Dedifferentiated amniotic fluid mesenchymal stem cell (primary cell): ENCODE measurements at regions not wholly inside any gene's neighbourhood (a gene's known extent, or its start where the extent isn't known, plus 50 kb on each side); places are given as distances from the start of the nearest gene placed in this dataset.

Experiments
- DNase-seq: peaks from one replicate; pipeline ENCODE4 v3.0.0-alpha.2; 2016; ENCODE audit errors: extremely low spot score

DNA sequence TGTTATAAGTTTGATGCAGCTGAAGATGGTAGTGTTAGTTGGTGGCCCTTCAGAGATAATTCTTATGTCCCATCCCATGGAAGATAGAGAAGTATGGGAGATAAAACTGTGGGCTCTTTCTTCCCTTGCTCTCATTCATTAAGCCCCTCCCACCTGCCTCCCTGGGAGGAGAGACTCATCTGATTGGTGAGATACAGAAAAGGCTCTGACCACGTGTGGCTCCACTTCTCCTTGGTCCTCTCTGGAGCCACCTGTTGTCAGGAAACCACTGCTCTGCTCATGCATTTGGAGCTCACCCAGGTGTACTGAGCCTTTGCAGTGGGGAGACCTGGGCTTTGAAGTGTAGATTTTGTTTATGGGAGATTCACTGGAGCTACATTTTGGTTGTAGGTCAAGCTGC, 293.2 kb upstream of the RASGRP1 start:
- DNase-seq: no peak

DNA sequence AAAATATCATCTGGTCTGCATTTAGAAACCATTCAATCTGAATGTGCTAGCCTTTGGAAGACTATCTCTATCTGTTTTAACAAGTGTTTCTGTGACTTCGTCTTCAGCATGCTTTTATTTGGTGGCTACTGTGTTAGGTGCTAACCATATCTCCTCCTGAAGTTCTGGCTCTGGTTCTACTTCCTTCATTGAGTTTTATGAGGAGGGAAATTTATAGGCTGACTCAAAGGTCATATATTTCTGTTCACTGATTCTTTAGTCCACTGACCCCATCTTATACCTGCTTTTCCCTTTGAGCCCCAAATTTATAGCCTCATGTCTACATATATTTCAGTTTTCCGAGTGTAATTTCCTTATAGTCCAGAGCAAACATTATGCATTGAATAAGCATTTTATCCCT, 295.0 kb upstream of the RASGRP1 start:
- DNase-seq: no peak

GRCh38 chr15:38860253-38860652, 295.6 kb upstream of the RASGRP1 start:
- no peak for DNase-seq

DNA sequence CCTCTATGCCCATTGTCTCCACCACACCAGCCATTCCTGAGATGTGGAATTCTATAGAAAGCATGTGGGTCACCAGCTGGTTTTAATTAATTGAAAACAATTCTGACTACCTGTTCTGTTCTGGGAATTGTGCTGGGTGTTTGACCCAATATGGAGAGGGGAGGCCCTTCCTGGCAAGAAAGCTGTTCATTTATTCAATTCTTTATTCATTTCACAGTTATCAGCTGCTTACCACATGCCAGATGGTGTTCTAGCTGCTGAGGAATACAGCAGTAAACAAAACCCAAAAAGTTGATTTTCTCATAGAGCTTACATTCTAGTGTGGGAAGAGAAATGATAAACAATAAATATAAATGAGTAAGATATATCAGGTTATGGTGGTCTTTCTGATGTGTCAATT, 296.1 kb upstream of the RASGRP1 start:
- no peak for DNase-seq

- no peak for DNase-seq
These were observed 296.5 kb upstream of the RASGRP1 start for GRCh38 chr15:38861108-38861507.

- DNase-seq: no peak
These were observed 297.5 kb upstream of the RASGRP1 start for GRCh38 chr15:38862099-38862498.

DNA sequence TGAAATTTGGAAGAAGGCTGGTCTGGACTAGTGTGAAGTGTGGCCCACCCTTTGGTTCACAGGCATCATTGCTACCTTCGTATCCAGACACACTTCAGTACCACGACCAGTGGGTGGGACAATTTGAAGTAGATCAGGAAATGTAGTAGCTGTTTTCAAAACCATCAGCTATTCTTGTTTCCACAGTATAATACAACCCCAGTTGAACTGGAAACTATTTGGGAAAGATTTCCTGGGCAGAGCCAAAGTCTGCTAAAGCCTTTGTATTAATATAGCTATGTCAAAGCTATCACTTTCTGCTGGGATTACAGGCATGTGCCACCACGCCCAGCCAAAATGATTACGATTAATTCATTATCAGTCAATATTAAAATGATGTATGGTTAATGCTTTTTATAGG, 298.8 kb upstream of the RASGRP1 start:
- DNase-seq: no peak

GRCh38 chr15:38864122-38864521, 299.5 kb upstream of the RASGRP1 start:
- DNase-seq: no peak

DNA sequence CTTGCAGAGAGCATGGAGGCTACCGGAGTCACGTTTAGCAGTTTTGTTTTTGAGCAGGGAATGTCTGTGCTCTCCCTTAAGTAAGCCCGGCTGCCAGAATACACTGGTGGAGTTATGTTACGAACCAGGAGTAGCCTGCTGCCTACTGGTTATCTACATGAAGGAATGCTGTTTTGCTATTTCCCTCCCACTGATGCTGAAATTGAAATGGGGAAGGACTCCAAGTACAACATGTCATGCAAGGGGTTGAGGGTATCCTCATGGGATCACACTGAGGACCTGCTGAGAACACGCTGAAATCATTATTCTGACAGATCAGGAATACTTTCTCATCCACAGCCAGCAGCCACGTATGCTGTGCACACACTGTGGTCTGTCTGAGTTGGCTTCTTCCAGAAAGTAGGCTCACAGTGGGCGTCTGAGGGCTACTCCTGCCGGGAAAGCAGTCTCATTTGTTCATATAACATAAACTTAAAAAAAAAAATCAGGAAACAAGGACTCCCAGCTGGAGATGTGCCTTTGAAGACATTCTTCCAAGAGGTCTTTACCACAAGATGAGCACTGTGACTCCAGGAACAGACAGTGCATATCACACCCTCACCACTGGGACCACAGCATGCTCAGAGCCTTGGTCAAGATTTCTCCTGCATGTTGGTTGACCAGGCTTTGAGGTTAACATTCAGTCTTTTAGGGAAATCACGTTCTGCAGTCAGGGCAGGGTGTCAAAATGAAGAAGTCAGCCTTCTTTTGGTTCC, 300.4 kb upstream of the RASGRP1 start:
- DNase-seq: peak; percentile 93

DNA sequence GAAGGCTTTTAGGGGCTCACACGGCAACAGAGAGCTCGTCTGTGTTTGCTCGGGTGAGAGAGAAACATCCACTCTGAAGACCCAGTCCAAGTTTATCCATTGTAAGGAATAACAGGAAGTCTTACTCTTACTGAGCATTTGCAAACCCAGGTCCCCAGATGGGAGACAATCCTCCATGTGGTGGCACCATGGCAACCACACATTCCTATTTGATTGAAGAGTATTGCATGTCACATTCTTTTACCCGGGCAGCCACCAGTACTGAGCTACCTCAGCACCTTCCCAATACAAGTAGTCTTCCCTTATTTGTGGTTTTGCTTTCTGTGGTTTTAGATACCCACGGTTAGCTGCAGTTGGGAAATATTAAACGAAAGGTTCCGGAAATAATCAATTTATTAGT, 302.9 kb upstream of the RASGRP1 start:
- DNase-seq: no peak

DNA sequence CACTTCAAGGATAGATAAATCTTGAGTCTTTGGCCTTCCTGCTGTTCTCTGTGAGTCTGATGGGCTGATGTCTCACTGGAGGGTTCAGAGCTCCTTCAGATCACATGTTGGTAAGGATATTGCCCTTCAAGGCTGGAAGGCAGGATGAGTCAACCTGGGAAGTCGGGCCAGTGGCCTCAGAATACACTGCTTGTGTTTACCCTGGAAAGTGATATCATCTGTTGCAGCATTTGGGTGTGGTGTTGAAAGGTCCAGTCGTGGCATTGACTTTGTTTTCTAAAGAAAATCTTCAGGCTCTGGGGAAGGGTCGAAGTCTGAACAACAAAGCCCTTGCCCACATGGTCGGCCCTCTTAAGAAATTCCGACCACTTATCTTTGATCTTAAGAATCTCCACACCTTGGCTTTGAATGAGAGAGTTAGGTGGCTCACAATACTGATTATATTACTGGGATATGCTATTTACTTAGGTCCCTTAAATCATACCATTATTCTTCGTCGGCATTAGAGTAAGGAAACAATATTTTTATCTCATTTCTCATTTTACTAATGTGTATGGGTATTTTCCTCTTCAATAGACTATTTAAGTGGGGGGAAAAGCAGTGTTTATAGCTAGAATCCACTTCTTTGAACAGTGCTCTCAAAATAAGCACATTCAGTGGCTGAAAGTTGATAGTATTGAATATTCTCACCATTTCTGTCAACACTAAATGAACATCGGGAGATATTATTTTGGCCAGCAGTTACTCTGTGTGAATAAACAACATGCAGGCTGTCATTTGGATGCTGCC, 303.9 kb upstream of the RASGRP1 start:
- DNase-seq: peak; percentile 94

- no peak for DNase-seq
These were observed 307.0 kb upstream of the RASGRP1 start for GRCh38 chr15:38871638-38872037.

GRCh38 chr15:38872732-38873131, 308.1 kb upstream of the RASGRP1 start:
- no peak for DNase-seq

- no peak for DNase-seq
These were observed 308.5 kb upstream of the RASGRP1 start for GRCh38 chr15:38873158-38873557.

- no peak for DNase-seq
These were observed 309.9 kb upstream of the RASGRP1 start for GRCh38 chr15:38874464-38874863.

GRCh38 chr15:38876211-38876610, 311.6 kb upstream of the RASGRP1 start:
- DNase-seq: no peak

- DNase-seq: no peak
These were observed 312.0 kb upstream of the RASGRP1 start for GRCh38 chr15:38876621-38877020.

- DNase-seq: no peak
These were observed 312.9 kb upstream of the RASGRP1 start for GRCh38 chr15:38877471-38877870.

DNA sequence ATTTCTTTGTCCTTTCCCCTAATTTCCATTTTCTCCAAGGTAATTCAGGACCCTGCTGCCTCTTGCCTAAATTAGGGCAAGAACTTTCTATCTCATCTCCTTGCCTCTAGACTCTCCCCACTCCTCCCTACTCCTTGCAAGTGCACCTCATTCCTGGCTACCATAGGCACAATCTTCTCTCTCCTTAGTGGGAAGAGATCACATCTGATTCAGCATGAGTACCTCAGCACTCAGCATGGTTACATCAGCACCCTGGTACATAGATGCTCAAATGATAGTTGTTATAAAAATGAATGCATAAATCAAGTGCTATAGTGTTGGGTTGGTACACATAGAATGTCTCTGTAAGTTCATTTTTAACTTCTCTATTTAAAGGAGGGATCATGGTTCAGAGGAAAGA, 313.4 kb upstream of the RASGRP1 start:
- no peak for DNase-seq

DNA sequence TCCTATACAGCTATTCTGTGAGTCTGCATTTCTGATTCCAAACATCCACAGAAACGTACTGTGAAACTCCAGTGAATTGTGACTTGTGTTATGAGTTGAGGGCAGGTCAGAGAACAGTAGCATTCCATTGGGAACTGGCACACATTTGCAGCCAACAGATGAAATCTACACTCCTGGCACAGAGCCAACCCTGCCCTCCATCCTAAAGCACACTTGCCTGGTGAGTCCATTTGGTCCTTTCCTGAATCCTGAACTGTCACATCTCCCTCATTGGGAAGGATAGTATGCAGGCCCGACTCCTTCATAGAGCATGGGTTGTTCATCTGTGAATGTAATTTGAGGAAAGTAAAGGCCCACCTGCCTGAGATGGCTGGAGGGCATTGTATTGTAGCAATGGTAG, 314.3 kb upstream of the RASGRP1 start:
- no peak for DNase-seq

GRCh38 chr15:38879909-38880471, 315.4 kb upstream of the RASGRP1 start:
- peak; percentile 26 for DNase-seq

- DNase-seq: peak; percentile 37
These were observed 317.6 kb upstream of the RASGRP1 start for GRCh38 chr15:38882221-38882620.

GRCh38 chr15:38883987-38884386, 319.4 kb upstream of the RASGRP1 start:
- no peak for DNase-seq
